GM23338 (cell line): ENCODE measurements at regions not wholly inside any gene's neighbourhood (a gene's known extent, or its start where the extent isn't known, plus 50 kb on each side); places are given as distances from the start of the nearest gene placed in this dataset.

Source experiments
- ATAC-seq: fragments of 200-7000 bp; cut with Tn5 transposase; 3 replicates; pipeline ENCODE4 v1.9.1; 2020
- DNase-seq: peaks from one replicate; pipeline ENCODE4 v3.0.0-alpha.2; 2015; ENCODE audit warnings: low spot score
- H2AFZ ChIP-seq: fragments of 200-600 bp; sonication (generic); 2 replicates; pipeline ENCODE4 v1.8.0; 2016; ENCODE audit warnings: antibody characterized with exemption, mild to moderate bottlenecking, moderate library complexity
- H3F3A ChIP-seq: fragments of 200-600 bp; sonication (generic); replicated peaks from 2 replicates; pipeline ENCODE4 v1.8.0; 2017; ENCODE audit warnings: antibody characterized with exemption, mixed run types, low read depth
- H3K27ac ChIP-seq: fragments of 200-600 bp; sonication (generic); 2 replicates; pipeline ENCODE4 v1.6.1; 2016; ENCODE audit warnings: low read depth
- H3K27me3 ChIP-seq: fragments of 200-600 bp; sonication (generic); 2 replicates; pipeline ENCODE4 v1.8.0; 2016; ENCODE audit warnings: mild to moderate bottlenecking, mixed run types, moderate library complexity; ENCODE audit not compliant: insufficient read depth
- H3K36me3 ChIP-seq: fragments of 200-600 bp; sonication (generic); 2 replicates; pipeline ENCODE4 v1.8.0; 2016; ENCODE audit warnings: mild to moderate bottlenecking; ENCODE audit not compliant: insufficient read depth
- H3K4me1 ChIP-seq: fragments of 200-600 bp; sonication (generic); 2 replicates; pipeline ENCODE4 v1.8.0; 2016; ENCODE audit warnings: mild to moderate bottlenecking, moderate library complexity; ENCODE audit not compliant: insufficient read depth
- H3K4me2 ChIP-seq: fragments of 200-600 bp; sonication (generic); 2 replicates; pipeline ENCODE4 v1.7.1; 2017; ENCODE audit warnings: mixed run types
- H3K4me3 ChIP-seq: fragments of 200-600 bp; sonication (generic); 2 replicates; pipeline ENCODE4 v1.6.1; 2016; ENCODE audit warnings: mixed run types
- H3K79me2 ChIP-seq: fragments of 200-600 bp; sonication (generic); replicated peaks from 2 replicates; pipeline ENCODE4 v1.8.0; 2017; ENCODE audit warnings: mild to moderate bottlenecking; ENCODE audit not compliant: insufficient read depth
- H3K9me2 ChIP-seq: fragments of 200-600 bp; sonication (generic); 2 replicates; pipeline ENCODE4 v1.8.0; 2017; ENCODE audit not compliant: insufficient read depth
- H4K20me1 ChIP-seq: fragments of 200-600 bp; sonication (generic); replicated peaks from 2 replicates; pipeline ENCODE4 v1.8.0; 2017; ENCODE audit warnings: mild to moderate bottlenecking; ENCODE audit not compliant: insufficient read depth
- H3K27ac Mint-ChIP-seq: 2 replicates; pipeline ENCODE4 v1.8.0; 2020; ENCODE audit warnings: inconsistent platforms, mild to moderate bottlenecking, moderate library complexity, mixed read lengths
- H3K27me3 Mint-ChIP-seq: 3 replicates; pipeline ENCODE4 v1.8.0; 2022; ENCODE audit warnings: low read depth, mild to moderate bottlenecking, moderate library complexity, mixed read lengths, inconsistent platforms; ENCODE audit not compliant: insufficient read depth, poor library complexity
- H3K36me3 Mint-ChIP-seq: 3 replicates; pipeline ENCODE4 v1.8.0; 2021; ENCODE audit warnings: low read depth, mild to moderate bottlenecking, inconsistent platforms, moderate library complexity, mixed read lengths
- H3K4me1 Mint-ChIP-seq: 3 replicates; pipeline ENCODE4 v1.8.0; 2020; ENCODE audit warnings: mild to moderate bottlenecking, inconsistent platforms, mixed read lengths
- H3K4me3 Mint-ChIP-seq: 3 replicates; pipeline ENCODE4 v1.8.0; 2021; ENCODE audit warnings: moderate library complexity, mild to moderate bottlenecking, inconsistent platforms, mixed read lengths
- H3K9me3 Mint-ChIP-seq: 3 replicates; pipeline ENCODE4 v1.8.0; 2020; ENCODE audit warnings: moderate library complexity, mild to moderate bottlenecking, inconsistent platforms, mixed read lengths
- CREB1 ChIP-seq: fragments of 250-450 bp; sonication (Bioruptor Pico); IDR thresholded peaks from 2 replicates; pipeline ENCODE4 v1.5.0; 2020; ENCODE audit warnings: low read depth, mild to moderate bottlenecking, moderate library complexity
- POLR2AphosphoS5 ChIP-seq: IDR thresholded peaks from 2 replicates; pipeline ENCODE4 v1.6.1; 2016; ENCODE audit warnings: antibody characterized with exemption, low read depth
- ZNF114 ChIP-seq: fragments of 250-450 bp; sonication (Bioruptor Pico); IDR thresholded peaks from 2 replicates; pipeline ENCODE4 v1.5.0; 2020; ENCODE audit warnings: mild to moderate bottlenecking, moderate library complexity
- TF ChIP-seq, protein P1 (sequence below), 2 experiments: fragments of 200-600 bp in 1 of 2; sonication (generic) in 1 of 2; conservative IDR thresholded peaks; 2 replicates each; pipeline versions ENCODE4 v1.5.1 to v1.6.1; 2016 to 2017; ENCODE audit warnings: antibody characterized with exemption in 2 of 2, low read depth in 2 of 2, mild to moderate bottlenecking in 2 of 2, moderate library complexity in 1 of 2
- TF ChIP-seq, protein P2 (sequence below): IDR thresholded peaks from 2 replicates; pipeline ENCODE4 v1.6.1; 2016; ENCODE audit warnings: antibody characterized with exemption
- TF ChIP-seq, protein P3 (sequence below): fragments of 250-450 bp; sonication (Bioruptor Pico); IDR thresholded peaks from 2 replicates; pipeline ENCODE4 v1.5.0; 2020; ENCODE audit warnings: mild to moderate bottlenecking, moderate library complexity

DNA sequence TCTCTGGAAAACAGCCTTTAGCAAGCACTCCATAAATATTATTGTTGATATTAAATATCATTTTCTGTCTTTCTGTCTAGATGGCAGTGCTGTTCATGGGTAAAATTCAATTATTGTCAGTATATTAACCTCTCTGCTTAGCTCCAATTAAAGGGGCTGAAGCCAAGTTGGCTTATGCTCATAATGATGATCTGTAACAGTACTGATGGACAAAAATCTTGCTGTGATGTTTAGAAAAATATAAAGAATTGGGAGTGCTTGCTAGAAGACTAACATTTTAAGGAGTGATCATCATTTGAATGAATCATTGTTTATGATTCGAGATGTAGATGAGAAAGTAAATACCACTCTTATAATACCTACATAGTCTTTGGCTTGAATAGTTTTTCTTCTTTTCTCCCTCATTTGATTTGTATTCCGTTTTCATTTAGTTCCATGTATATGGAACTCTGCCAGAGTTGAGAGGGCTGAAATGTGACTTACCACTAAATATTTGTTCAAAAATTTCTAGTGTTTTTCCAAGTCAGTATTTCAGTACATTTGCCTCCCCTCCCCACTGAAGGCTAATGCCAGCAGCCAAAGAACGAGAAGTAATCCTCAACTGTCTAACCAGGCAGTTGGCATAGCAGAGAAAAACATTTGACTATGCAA is 538.3 kb downstream of the CSNK1G3 start:
- Mint-ChIP-seq H3K27ac (no peak overlapping the region), H3K9me3 (no peaks in the 10 kb centered on the region), H3K4me3 (no peak overlapping the region), H3K36me3 (no peaks in the 10 kb centered on the region), H3K4me1 (peaks cover 3% of the 10 kb centered on the region; the same call in 2 of the 3 replicates), H3K27me3 (no peaks in the 10 kb centered on the region)
- no peaks in the 10 kb centered on the region for H3K79me2 ChIP-seq
- no peaks in the 10 kb centered on the region for H4K20me1 ChIP-seq
- no peak overlapping the region for H2AFZ ChIP-seq
- H3K27me3 ChIP-seq = no peaks in the 10 kb centered on the region
- H3K4me3 ChIP-seq = no peak overlapping the region
- H3K36me3 ChIP-seq = no peaks in the 10 kb centered on the region
- H3K4me1 ChIP-seq = no peaks in the 10 kb centered on the region
- H3K9me2 ChIP-seq = 0 out of 2 replicates have a peak, but pooled peaks cover 3% of the 10 kb centered on the region
- H3K27ac ChIP-seq = no peak overlapping the region
- ATAC-seq (no peak), DNase-seq (no peak)
- H3F3A ChIP-seq = no peaks in the 10 kb centered on the region
- TF ChIP-seq, protein P1, sequence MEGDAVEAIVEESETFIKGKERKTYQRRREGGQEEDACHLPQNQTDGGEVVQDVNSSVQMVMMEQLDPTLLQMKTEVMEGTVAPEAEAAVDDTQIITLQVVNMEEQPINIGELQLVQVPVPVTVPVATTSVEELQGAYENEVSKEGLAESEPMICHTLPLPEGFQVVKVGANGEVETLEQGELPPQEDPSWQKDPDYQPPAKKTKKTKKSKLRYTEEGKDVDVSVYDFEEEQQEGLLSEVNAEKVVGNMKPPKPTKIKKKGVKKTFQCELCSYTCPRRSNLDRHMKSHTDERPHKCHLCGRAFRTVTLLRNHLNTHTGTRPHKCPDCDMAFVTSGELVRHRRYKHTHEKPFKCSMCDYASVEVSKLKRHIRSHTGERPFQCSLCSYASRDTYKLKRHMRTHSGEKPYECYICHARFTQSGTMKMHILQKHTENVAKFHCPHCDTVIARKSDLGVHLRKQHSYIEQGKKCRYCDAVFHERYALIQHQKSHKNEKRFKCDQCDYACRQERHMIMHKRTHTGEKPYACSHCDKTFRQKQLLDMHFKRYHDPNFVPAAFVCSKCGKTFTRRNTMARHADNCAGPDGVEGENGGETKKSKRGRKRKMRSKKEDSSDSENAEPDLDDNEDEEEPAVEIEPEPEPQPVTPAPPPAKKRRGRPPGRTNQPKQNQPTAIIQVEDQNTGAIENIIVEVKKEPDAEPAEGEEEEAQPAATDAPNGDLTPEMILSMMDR (conservative IDR thresholded peaks at IDR 0.05; ENCODE audit: low read depth in 2 of 2) = no peak
- TF ChIP-seq, protein P2, sequence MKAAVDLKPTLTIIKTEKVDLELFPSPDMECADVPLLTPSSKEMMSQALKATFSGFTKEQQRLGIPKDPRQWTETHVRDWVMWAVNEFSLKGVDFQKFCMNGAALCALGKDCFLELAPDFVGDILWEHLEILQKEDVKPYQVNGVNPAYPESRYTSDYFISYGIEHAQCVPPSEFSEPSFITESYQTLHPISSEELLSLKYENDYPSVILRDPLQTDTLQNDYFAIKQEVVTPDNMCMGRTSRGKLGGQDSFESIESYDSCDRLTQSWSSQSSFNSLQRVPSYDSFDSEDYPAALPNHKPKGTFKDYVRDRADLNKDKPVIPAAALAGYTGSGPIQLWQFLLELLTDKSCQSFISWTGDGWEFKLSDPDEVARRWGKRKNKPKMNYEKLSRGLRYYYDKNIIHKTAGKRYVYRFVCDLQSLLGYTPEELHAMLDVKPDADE = no peak
- TF ChIP-seq ZNF114 (no peak), POLR2AphosphoS5 (no peak), CREB1 (CRISPR knock-in tag) (no peak)
- TF ChIP-seq, protein P3, sequence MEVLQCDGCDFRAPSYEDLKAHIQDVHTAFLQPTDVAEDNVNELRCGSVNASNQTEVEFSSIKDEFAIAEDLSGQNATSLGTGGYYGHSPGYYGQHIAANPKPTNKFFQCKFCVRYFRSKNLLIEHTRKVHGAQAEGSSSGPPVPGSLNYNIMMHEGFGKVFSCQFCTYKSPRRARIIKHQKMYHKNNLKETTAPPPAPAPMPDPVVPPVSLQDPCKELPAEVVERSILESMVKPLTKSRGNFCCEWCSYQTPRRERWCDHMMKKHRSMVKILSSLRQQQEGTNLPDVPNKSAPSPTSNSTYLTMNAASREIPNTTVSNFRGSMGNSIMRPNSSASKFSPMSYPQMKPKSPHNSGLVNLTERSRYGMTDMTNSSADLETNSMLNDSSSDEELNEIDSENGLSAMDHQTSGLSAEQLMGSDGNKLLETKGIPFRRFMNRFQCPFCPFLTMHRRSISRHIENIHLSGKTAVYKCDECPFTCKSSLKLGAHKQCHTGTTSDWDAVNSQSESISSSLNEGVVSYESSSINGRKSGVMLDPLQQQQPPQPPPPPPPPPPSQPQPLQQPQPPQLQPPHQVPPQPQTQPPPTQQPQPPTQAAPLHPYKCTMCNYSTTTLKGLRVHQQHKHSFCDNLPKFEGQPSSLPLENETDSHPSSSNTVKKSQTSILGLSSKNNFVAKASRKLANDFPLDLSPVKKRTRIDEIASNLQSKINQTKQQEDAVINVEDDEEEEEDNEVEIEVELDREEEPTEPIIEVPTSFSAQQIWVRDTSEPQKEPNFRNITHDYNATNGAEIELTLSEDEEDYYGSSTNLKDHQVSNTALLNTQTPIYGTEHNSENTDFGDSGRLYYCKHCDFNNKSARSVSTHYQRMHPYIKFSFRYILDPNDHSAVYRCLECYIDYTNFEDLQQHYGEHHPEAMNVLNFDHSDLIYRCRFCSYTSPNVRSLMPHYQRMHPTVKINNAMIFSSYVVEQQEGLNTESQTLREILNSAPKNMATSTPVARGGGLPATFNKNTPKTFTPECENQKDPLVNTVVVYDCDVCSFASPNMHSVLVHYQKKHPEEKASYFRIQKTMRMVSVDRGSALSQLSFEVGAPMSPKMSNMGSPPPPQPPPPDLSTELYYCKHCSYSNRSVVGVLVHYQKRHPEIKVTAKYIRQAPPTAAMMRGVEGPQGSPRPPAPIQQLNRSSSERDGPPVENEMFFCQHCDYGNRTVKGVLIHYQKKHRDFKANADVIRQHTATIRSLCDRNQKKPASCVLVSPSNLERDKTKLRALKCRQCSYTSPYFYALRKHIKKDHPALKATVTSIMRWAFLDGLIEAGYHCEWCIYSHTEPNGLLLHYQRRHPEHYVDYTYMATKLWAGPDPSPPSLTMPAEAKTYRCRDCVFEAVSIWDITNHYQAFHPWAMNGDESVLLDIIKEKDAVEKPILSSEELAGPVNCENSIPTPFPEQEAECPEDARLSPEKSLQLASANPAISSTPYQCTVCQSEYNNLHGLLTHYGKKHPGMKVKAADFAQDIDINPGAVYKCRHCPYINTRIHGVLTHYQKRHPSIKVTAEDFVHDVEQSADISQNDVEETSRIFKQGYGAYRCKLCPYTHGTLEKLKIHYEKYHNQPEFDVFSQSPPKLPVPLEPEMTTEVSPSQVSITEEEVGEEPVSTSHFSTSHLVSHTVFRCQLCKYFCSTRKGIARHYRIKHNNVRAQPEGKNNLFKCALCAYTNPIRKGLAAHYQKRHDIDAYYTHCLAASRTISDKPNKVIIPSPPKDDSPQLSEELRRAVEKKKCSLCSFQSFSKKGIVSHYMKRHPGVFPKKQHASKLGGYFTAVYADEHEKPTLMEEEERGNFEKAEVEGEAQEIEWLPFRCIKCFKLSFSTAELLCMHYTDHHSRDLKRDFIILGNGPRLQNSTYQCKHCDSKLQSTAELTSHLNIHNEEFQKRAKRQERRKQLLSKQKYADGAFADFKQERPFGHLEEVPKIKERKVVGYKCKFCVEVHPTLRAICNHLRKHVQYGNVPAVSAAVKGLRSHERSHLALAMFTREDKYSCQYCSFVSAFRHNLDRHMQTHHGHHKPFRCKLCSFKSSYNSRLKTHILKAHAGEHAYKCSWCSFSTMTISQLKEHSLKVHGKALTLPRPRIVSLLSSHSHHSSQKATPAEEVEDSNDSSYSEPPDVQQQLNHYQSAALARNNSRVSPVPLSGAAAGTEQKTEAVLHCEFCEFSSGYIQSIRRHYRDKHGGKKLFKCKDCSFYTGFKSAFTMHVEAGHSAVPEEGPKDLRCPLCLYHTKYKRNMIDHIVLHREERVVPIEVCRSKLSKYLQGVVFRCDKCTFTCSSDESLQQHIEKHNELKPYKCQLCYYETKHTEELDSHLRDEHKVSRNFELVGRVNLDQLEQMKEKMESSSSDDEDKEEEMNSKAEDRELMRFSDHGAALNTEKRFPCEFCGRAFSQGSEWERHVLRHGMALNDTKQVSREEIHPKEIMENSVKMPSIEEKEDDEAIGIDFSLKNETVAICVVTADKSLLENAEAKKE (CRISPR knock-in tag) = no peak
- H3K4me2 ChIP-seq = no peak overlapping the region
